Colonic mucosa (tissue), 4 donors: ENCODE measurements at regions not wholly inside any gene's neighbourhood (a gene's known extent, or its start where the extent isn't known, plus 50 kb on each side); places are given as distances from the start of the nearest gene placed in this dataset.

Source experiments
- DNase-seq: peaks from one replicate; pipeline ENCODE4 v3.0.0-alpha.2; 2020
- H3K27ac ChIP-seq: fragments of 200-600 bp; one replicate; pipeline ENCODE4 v1.8.0; 2021
- H3K27me3 ChIP-seq: fragments of 200-600 bp; one replicate; pipeline ENCODE4 v1.8.0; 2021
- H3K36me3 ChIP-seq: fragments of 200-600 bp; one replicate; pipeline ENCODE4 v1.8.0; 2021
- H3K4me1 ChIP-seq: fragments of 200-600 bp; one replicate; pipeline ENCODE4 v1.8.0; 2021; ENCODE audit warnings: mild to moderate bottlenecking
- H3K4me3 ChIP-seq: fragments of 200-600 bp; one replicate; pipeline ENCODE4 v1.8.0; 2021
- H3K9ac ChIP-seq, 2 donors: one replicate each; pipeline ENCODE4 v1.7.0; 2013; ENCODE audit warnings: control low read depth in 2 of 2, low read depth in 2 of 2, low read length in 2 of 2
- H3K9me3 ChIP-seq: fragments of 200-600 bp; one replicate; pipeline ENCODE4 v1.8.0; 2021
- intact Hi-C: fragments of 100-400 bp; cut with DNase I; formaldehyde crosslinking; loops from one replicate; pipeline ENCODE4 v1.14.1; 2022
- TF ChIP-seq, protein P1 (sequence below): fragments of 200-600 bp; IDR thresholded peaks from one replicate; pipeline ENCODE4 v1.8.0; 2022; ENCODE audit warnings: antibody characterized with exemption, mild to moderate bottlenecking
- donor health status: healthy.
- donor health status: DM: no; HTN: no; CAD: no.
- donor health status: DM: no; HTN: no; CAD: no.

DNA sequence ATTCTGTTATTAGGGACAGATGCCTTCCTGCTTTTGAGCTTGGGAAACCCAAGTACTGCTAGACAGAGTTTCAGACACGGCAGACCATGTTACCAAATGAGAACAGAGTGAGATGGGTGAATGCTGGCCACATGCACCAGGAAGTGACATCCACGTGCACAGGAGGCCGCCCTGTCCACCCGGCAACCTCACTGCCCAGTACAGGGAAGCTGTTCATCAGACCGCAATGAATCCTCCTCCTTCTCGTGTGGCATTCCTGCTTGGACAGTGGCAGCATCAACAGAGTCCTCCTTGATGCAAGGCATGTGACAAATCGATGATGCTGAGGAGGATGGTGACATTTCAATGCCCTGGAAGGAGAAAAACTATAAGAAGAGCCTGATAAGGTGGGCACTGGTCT lies 191.0 kb upstream of the SOX1 start:
- Histone ChIP-seq H3K4me3 (no peak overlapping the region), H3K27me3 (no peaks in the 10 kb centered on the region), H3K9me3 (no peaks in the 10 kb centered on the region), H3K36me3 (no peaks in the 10 kb centered on the region), H3K4me1 (no peaks in the 10 kb centered on the region), H3K9ac (no peak overlapping the region), H3K27ac (no peak overlapping the region)
- intact Hi-C loops: no loop called here
- TF ChIP-seq, protein P1, sequence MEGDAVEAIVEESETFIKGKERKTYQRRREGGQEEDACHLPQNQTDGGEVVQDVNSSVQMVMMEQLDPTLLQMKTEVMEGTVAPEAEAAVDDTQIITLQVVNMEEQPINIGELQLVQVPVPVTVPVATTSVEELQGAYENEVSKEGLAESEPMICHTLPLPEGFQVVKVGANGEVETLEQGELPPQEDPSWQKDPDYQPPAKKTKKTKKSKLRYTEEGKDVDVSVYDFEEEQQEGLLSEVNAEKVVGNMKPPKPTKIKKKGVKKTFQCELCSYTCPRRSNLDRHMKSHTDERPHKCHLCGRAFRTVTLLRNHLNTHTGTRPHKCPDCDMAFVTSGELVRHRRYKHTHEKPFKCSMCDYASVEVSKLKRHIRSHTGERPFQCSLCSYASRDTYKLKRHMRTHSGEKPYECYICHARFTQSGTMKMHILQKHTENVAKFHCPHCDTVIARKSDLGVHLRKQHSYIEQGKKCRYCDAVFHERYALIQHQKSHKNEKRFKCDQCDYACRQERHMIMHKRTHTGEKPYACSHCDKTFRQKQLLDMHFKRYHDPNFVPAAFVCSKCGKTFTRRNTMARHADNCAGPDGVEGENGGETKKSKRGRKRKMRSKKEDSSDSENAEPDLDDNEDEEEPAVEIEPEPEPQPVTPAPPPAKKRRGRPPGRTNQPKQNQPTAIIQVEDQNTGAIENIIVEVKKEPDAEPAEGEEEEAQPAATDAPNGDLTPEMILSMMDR: no peak
- DNase-seq: no peak

DNA sequence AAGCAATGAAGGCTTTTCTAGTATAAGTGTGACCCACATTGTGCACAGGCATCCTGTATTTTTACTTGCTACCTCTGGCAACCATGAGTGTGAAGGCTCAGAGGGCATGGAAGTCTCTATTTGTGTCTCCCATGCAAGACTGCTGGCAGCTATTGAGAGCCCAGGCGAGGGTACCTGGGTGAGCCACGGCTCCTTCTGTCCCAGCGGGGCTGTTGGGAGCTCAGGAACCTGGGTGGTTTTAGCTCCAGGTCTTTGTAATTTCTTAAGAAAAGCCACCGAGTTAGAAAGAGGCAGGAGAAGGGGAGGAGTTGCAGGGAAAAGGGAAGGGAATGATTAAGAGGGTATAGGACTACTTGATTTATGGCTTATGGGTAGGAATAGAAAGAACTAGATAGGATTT lies 190.4 kb upstream of the SOX1 start:
- Histone ChIP-seq H3K36me3 (no peaks in the 10 kb centered on the region), H3K27me3 (no peaks in the 10 kb centered on the region), H3K9me3 (no peaks in the 10 kb centered on the region), H3K27ac (no peak overlapping the region), H3K4me1 (no peaks in the 10 kb centered on the region), H3K9ac (no peak overlapping the region), H3K4me3 (no peak overlapping the region)
- intact Hi-C loops: no loop called here
- no peak for DNase-seq
- TF ChIP-seq, protein P1: no peak

DNA sequence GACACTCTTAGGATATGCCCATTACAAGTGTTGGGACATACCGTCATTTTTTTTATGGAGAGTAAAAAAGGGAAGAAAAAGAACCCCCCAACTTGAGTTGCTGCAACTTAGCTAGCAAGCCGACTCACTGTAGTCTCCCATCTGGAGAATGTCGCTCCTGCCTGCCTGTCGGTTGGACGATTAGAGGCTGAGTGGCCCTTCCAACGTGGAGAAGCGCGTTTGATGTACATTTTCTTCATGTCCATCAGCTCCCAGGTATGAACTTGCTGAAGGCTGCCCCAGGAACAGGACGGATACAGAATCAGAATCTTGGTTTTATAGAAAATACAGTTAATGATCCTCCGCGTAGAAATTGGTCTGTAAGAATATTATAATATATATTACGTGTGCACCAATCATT lies 189.0 kb upstream of the SOX1 start:
- H3K9ac ChIP-seq: no peak overlapping the region
- H3K36me3 ChIP-seq: no peaks in the 10 kb centered on the region
- TF ChIP-seq, protein P1: no peak
- no peak overlapping the region for H3K27ac ChIP-seq
- intact Hi-C loops: no loop called here
- H3K9me3 ChIP-seq: no peaks in the 10 kb centered on the region
- no peaks in the 10 kb centered on the region for H3K27me3 ChIP-seq
- no peak overlapping the region for H3K4me3 ChIP-seq
- no peaks in the 10 kb centered on the region for H3K4me1 ChIP-seq
- DNase-seq: no peak

DNA sequence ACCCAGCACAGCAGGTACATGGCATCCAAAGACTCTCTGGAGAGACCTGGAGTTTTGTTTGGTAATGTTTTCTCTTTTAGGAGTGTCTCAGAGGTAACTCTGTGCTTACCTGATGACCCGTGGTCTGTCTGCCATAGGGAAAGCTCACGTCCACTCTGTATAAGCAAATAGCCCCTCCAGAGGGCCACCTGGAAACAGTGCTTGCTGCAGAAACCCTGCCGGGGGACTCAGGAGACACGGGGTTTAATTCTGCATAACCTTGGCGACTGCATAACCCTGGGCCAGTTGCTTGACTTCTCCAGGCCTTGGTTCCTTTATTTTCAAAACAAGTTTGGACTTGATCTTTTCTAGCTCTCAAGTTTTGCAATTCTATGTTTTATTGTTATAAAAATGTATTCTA lies 187.2 kb upstream of the SOX1 start:
- intact Hi-C loops: no loop called here

DNA sequence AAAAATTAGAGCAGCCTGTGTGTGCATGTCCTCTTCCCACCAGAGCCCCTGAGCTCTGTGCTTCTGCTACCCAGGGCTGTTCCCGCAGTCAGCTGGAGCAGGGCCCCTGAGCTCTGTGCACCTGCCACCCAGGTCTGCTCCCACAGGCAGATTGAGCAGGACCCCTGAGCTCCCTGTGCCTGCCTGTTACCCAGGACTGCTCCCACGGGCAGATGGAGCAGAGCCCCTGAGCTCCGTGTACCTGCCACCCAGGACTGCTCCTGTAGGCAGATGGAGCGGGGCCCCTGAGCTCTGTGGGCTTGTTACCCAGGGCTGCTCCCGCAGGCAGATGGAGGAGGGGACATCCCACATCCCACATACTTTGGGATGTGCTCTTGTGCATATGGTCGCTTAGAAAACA lies 186.8 kb upstream of the SOX1 start:
- Histone ChIP-seq H3K9me3 (no peaks in the 10 kb centered on the region), H3K9ac (no peak overlapping the region), H3K36me3 (no peaks in the 10 kb centered on the region), H3K4me3 (no peak overlapping the region), H3K27me3 (no peaks in the 10 kb centered on the region), H3K4me1 (no peaks in the 10 kb centered on the region), H3K27ac (no peak overlapping the region)
- TF ChIP-seq, protein P1: no peak
- intact Hi-C loops: no loop called here
- DNase-seq: no peak

More for the DNA sequence above, 187.2 kb upstream of the SOX1 start:
- no peak for DNase-seq
- no peak overlapping the region for H3K27ac ChIP-seq
- no peak overlapping the region for H3K4me3 ChIP-seq
- no peaks in the 10 kb centered on the region for H3K4me1 ChIP-seq
- no peak overlapping the region for H3K9ac ChIP-seq
- TF ChIP-seq, protein P1: no peak
- no peaks in the 10 kb centered on the region for H3K9me3 ChIP-seq
- no peaks in the 10 kb centered on the region for H3K27me3 ChIP-seq
- H3K36me3 ChIP-seq: no peaks in the 10 kb centered on the region

DNA sequence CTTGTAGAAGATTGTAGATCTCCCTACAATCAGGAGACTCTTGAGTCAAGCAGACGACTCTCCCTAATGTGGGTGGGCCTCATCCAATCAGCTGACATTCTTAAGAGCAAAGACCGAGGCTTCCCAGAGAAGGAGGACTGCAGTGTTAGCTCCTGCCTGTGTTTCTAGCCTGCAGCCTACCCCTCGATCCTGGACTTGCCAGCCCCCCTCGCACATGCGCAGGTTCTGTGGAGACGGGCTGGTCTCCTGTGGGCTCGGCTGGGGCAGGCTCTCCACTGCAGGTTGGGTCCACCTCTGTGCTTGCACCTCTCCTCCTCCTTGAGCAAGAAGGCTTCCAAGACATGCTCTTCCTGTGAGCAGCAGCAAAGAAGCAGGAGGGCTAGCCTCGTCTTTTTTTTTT lies 185.2 kb upstream of the SOX1 start:
- no peak for DNase-seq
- H3K4me1 ChIP-seq: no peaks in the 10 kb centered on the region

More for the DNA sequence above, 185.2 kb upstream of the SOX1 start:
- Histone ChIP-seq H3K9me3 (no peaks in the 10 kb centered on the region), H3K4me3 (no peak overlapping the region), H3K36me3 (no peaks in the 10 kb centered on the region), H3K27me3 (no peaks in the 10 kb centered on the region), H3K27ac (no peak overlapping the region), H3K9ac (no peak overlapping the region)
- TF ChIP-seq, protein P1: no peak
- intact Hi-C loops: no loop called here
